OCI-LY3 (cell line): ENCODE measurements at regions not wholly inside any gene's neighbourhood (a gene's known extent, or its start where the extent isn't known, plus 50 kb on each side); places are given as distances from the start of the nearest gene placed in this dataset.

Source experiments
- H2AFZ ChIP-seq: fragments of 200-600, 300-600 bp; shearing (Covaris generic); 2 replicates; pipeline ENCODE4 v1.6.0; 2014; ENCODE audit warnings: antibody characterized with exemption, low read depth, low read length
- H3K27ac ChIP-seq: fragments of 200-600, 300-600 bp; sonication (generic); 2 replicates; pipeline ENCODE4 v1.5.1; 2014; ENCODE audit warnings: mild to moderate bottlenecking, low read length, moderate library complexity, mixed read lengths
- H3K27me3 ChIP-seq: fragments of 200-600, 300-600 bp; sonication (generic); 2 replicates; pipeline ENCODE4 v1.6.1; 2014; ENCODE audit warnings: low read depth, low read length, mixed read lengths
- H3K36me3 ChIP-seq: fragments of 200-600, 300-600 bp; sonication (generic); replicated peaks from 2 replicates; pipeline ENCODE3; 2014; ENCODE audit warnings: low read depth, low read length, mixed read lengths
- H3K4me1 ChIP-seq: fragments of 300-600, 200-600 bp; sonication (generic); 2 replicates; pipeline ENCODE4 v1.6.1; 2014; ENCODE audit warnings: low read length, mixed read lengths
- H3K4me2 ChIP-seq: fragments of 200-600, 300-600 bp; sonication (generic); 2 replicates; pipeline ENCODE4 v1.6.1; 2014; ENCODE audit warnings: low read length, mixed read lengths
- H3K4me3 ChIP-seq: fragments of 300-600, 200-600 bp; sonication (generic); 2 replicates; pipeline ENCODE4 v1.5.1; 2014; ENCODE audit warnings: antibody characterized with exemption, mild to moderate bottlenecking, low read length, moderate library complexity
- H3K79me2 ChIP-seq: fragments of 300-600, 200-600 bp; shearing (Covaris generic); 2 replicates; pipeline ENCODE4 v1.6.1; 2014; ENCODE audit warnings: mild to moderate bottlenecking, low read length, mixed read lengths
- H3K9ac ChIP-seq: fragments of 300-600, 200-600 bp; shearing (Covaris generic); 2 replicates; pipeline ENCODE4 v1.6.0; 2014; ENCODE audit warnings: mild to moderate bottlenecking, low read length, moderate library complexity
- H3K9me3 ChIP-seq: fragments of 200-600, 300-600 bp; shearing (Covaris generic); 2 replicates; pipeline ENCODE4 v1.6.1; 2014; ENCODE audit warnings: low read length, mixed read lengths; ENCODE audit not compliant: insufficient read depth
- H4K20me1 ChIP-seq: fragments of 200-600, 300-600 bp; sonication (generic); 2 replicates; pipeline ENCODE4 v1.6.1; 2016; ENCODE audit warnings: low read length, mixed read lengths; ENCODE audit not compliant: insufficient read depth
- CTCF ChIP-seq: fragments of 200-600, 300-600 bp; sonication (generic); IDR thresholded peaks from 2 replicates; pipeline ENCODE4 v1.5.1; 2014; ENCODE audit warnings: antibody characterized with exemption, low read length, low read depth
- EZH2phosphoT487 ChIP-seq: fragments of 200-600 bp; shearing (Covaris generic); IDR thresholded peaks from 2 replicates; pipeline ENCODE4 v1.6.1; 2018; ENCODE audit warnings: antibody characterized with exemption, mixed run types, low read depth

- no peak for TF ChIP-seq EZH2phosphoT487
- TF ChIP-seq CTCF, result no peak
Measured at GRCh38 chr7:35581605-35582210, 113.2 kb downstream of the HERPUD2 start.

GRCh38 chr7:35576031-35576573 lies 118.8 kb downstream of the HERPUD2 start:
- Histone ChIP-seq H3K79me2 (no peaks in the 10 kb centered on the region), H2AFZ (no peak overlapping the region), H3K9ac (no peak overlapping the region), H3K4me1 (peaks cover 6% of the 10 kb centered on the region; the same call in 1 of the 2 replicates), H3K4me2 (no peak overlapping the region), H3K27me3 (peaks cover 4% of the 10 kb centered on the region; the same call in 1 of the 2 replicates), H3K27ac (no peak overlapping the region), H4K20me1 (no peaks in the 10 kb centered on the region), H3K4me3 (no peak overlapping the region), H3K36me3 (no peaks in the 10 kb centered on the region), H3K9me3 (no peaks in the 10 kb centered on the region)
- TF ChIP-seq CTCF, result no peak
- TF ChIP-seq EZH2phosphoT487, result no peak

More at GRCh38 chr7:35581605-35582210, 113.2 kb downstream of the HERPUD2 start:
- no peak overlapping the region for H2AFZ ChIP-seq
- H3K27me3 ChIP-seq, result peaks cover 8% of the 10 kb centered on the region
- no peaks in the 10 kb centered on the region for H3K79me2 ChIP-seq
- H3K9ac ChIP-seq, result no peak overlapping the region
- H4K20me1 ChIP-seq, result no peaks in the 10 kb centered on the region
- H3K27ac ChIP-seq, result no peak overlapping the region
- H3K4me2 ChIP-seq, result no peak overlapping the region
- H3K9me3 ChIP-seq, result no peaks in the 10 kb centered on the region
- no peaks in the 10 kb centered on the region for H3K36me3 ChIP-seq
- H3K4me3 ChIP-seq, result no peak overlapping the region
- no peaks in the 10 kb centered on the region for H3K4me1 ChIP-seq

GRCh38 chr7:35571611-35572240 lies 123.2 kb downstream of the HERPUD2 start:
- Histone ChIP-seq H3K9me3 (no peaks in the 10 kb centered on the region), H3K79me2 (no peaks in the 10 kb centered on the region), H3K27ac (no peak overlapping the region), H3K4me1 (peaks cover 6% of the 10 kb centered on the region; the same call in 1 of the 2 replicates), H3K9ac (no peak overlapping the region), H3K36me3 (no peaks in the 10 kb centered on the region), H3K4me3 (no peak overlapping the region), H2AFZ (no peak overlapping the region), H3K27me3 (peaks cover 9% of the 10 kb centered on the region; the same call in 1 of the 2 replicates), H4K20me1 (no peaks in the 10 kb centered on the region), H3K4me2 (peak overlapping the region; percentile 17; the same call in 1 of the 2 replicates)
- no peak for TF ChIP-seq CTCF
- no peak for TF ChIP-seq EZH2phosphoT487

- TF ChIP-seq EZH2phosphoT487 (no peak), CTCF (no peak)
- Histone ChIP-seq H3K79me2 (no peaks in the 10 kb centered on the region), H3K4me3 (no peak overlapping the region), H3K36me3 (no peaks in the 10 kb centered on the region), H2AFZ (no peak overlapping the region), H3K4me2 (no peak overlapping the region), H3K27me3 (peaks cover 13% of the 10 kb centered on the region; the same call in 1 of the 2 replicates), H3K4me1 (peaks cover 6% of the 10 kb centered on the region; the same call in 1 of the 2 replicates), H4K20me1 (no peaks in the 10 kb centered on the region), H3K9ac (no peak overlapping the region), H3K9me3 (no peaks in the 10 kb centered on the region), H3K27ac (no peak overlapping the region)
Measured at GRCh38 chr7:35570937-35571336, 124.0 kb downstream of the HERPUD2 start.
